Cerebellar cortex (tissue), 1 donor: ENCODE measurements at regions not wholly inside any gene's neighbourhood (a gene's known extent, or its start where the extent isn't known, plus 50 kb on each side); places are given as distances from the start of the nearest gene placed in this dataset.

ENCODE experiments used
- DNase-seq: peaks from one replicate; pipeline ENCODE4 v3.0.0-alpha.2; 2015; ENCODE audit warnings: low spot score

GRCh38 chr22:49197505-49197904, 630.2 kb downstream of the BRD1 start:
- peak; percentile 47 for DNase-seq

GRCh38 chr22:49196046-49196511, 631.6 kb downstream of the BRD1 start:
- no peak for DNase-seq

- no peak for DNase-seq
Measured at GRCh38 chr22:49195636-49196035, 632.0 kb downstream of the BRD1 start.

GRCh38 chr22:49193901-49194465, 633.7 kb downstream of the BRD1 start:
- no peak for DNase-seq

GRCh38 chr22:49193348-49193747, 634.3 kb downstream of the BRD1 start:
- DNase-seq = peak; percentile 9

- no peak for DNase-seq
Measured at GRCh38 chr22:49192857-49193250, 634.8 kb downstream of the BRD1 start.

- no peak for DNase-seq
Measured at GRCh38 chr22:49192180-49192856, 635.4 kb downstream of the BRD1 start.

GRCh38 chr22:49191506-49191980, 636.1 kb downstream of the BRD1 start:
- DNase-seq = no peak

GRCh38 chr22:49190816-49191505, 636.7 kb downstream of the BRD1 start:
- no peak for DNase-seq

- no peak for DNase-seq
Measured at GRCh38 chr22:49189871-49190270, 637.8 kb downstream of the BRD1 start.

- DNase-seq = no peak
Measured at GRCh38 chr22:49188591-49188990, 639.1 kb downstream of the BRD1 start.

GRCh38 chr22:49188091-49188490, 639.6 kb downstream of the BRD1 start:
- no peak for DNase-seq

- DNase-seq = no peak
Measured at GRCh38 chr22:49186762-49187161, 640.9 kb downstream of the BRD1 start.

- DNase-seq = no peak
Measured at GRCh38 chr22:49186293-49186692, 641.4 kb downstream of the BRD1 start.

GRCh38 chr22:49185312-49185969, 642.2 kb downstream of the BRD1 start:
- no peak for DNase-seq

- no peak for DNase-seq
Measured at GRCh38 chr22:49184736-49185135, 642.9 kb downstream of the BRD1 start.

- DNase-seq = no peak
Measured at GRCh38 chr22:49183826-49184216, 643.9 kb downstream of the BRD1 start.

- no peak for DNase-seq
Measured at GRCh38 chr22:49183208-49183825, 644.4 kb downstream of the BRD1 start.

GRCh38 chr22:49182416-49182815, 645.3 kb downstream of the BRD1 start:
- no peak for DNase-seq

GRCh38 chr22:49181942-49182341, 645.7 kb downstream of the BRD1 start:
- no peak for DNase-seq

- no peak for DNase-seq
Measured at GRCh38 chr22:49181431-49181830, 646.2 kb downstream of the BRD1 start.

GRCh38 chr22:49180683-49181024, 647.0 kb downstream of the BRD1 start:
- no peak for DNase-seq
